SK-N-SH treated with all-trans-retinoic acid at 6 μM for 48 hours (cell line): ENCODE measurements at regions not wholly inside any gene's neighbourhood (a gene's known extent, or its start where the extent isn't known, plus 50 kb on each side); places are given as distances from the start of the nearest gene placed in this dataset.

Experiments
- ATAC-seq: fragments of 200-7000 bp; cut with Tn5 transposase; 3 replicates; pipeline ENCODE4 v1.9.1; 2020; ENCODE audit warnings: mild to moderate bottlenecking, moderate library complexity
- ARNTL ChIP-seq: fragments of 450-650 bp; formaldehyde crosslinking; IDR thresholded peaks from 2 replicates; pipeline ENCODE4 v1.5.0; 2020; ENCODE audit warnings: low read depth, mild to moderate bottlenecking, moderate library complexity, borderline replicate concordance
- BACH2 ChIP-seq: fragments of 250-450 bp; sonication (Bioruptor Pico); IDR thresholded peaks from 2 replicates; pipeline ENCODE4 v1.9.0; 2021; ENCODE audit warnings: mild to moderate bottlenecking, borderline replicate concordance
- CSDC2 ChIP-seq: fragments of 250-450 bp; sonication (Bioruptor Pico); IDR thresholded peaks from 2 replicates; pipeline ENCODE4 v1.5.0; 2020; ENCODE audit warnings: mild to moderate bottlenecking, moderate library complexity
- ESRRG ChIP-seq: fragments of 250-450 bp; sonication (Bioruptor Pico); IDR thresholded peaks from 2 replicates; pipeline ENCODE4 v1.6.1; 2021; ENCODE audit warnings: mild to moderate bottlenecking
- GLIS3 ChIP-seq: fragments of 250-450 bp; sonication (Bioruptor Pico); IDR thresholded peaks from 2 replicates; pipeline ENCODE4 v1.5.0; 2020; ENCODE audit warnings: mild to moderate bottlenecking, moderate library complexity
- ISL1 ChIP-seq: fragments of 250-450 bp; sonication (Bioruptor Pico); IDR thresholded peaks from 2 replicates; pipeline ENCODE4 v2.1.2; 2022; ENCODE audit warnings: mild to moderate bottlenecking, moderate library complexity
- OSR1 ChIP-seq: fragments of 250-450 bp; sonication (Bioruptor Pico); IDR thresholded peaks from 2 replicates; pipeline ENCODE4 v1.8.0; 2022; ENCODE audit warnings: moderate library complexity, mild to moderate bottlenecking, inconsistent platforms
- PPARA ChIP-seq: fragments of 250-450 bp; sonication (Bioruptor Pico); IDR thresholded peaks from 2 replicates; pipeline ENCODE4 v1.5.0; 2020; ENCODE audit warnings: mild to moderate bottlenecking, borderline replicate concordance
- RARB ChIP-seq: fragments of 250-450 bp; sonication (Bioruptor Pico); IDR thresholded peaks from 2 replicates; pipeline ENCODE4 v1.8.0; 2021; ENCODE audit warnings: mild to moderate bottlenecking, moderate library complexity
- SNAI2 ChIP-seq: fragments of 250-450 bp; sonication (Bioruptor Pico); IDR thresholded peaks from 2 replicates; pipeline ENCODE4 v1.5.0; 2020; ENCODE audit warnings: mild to moderate bottlenecking, moderate library complexity
- TCF4 ChIP-seq: fragments of 250-450 bp; sonication (Bioruptor Pico); IDR thresholded peaks from 2 replicates; pipeline ENCODE4 v1.8.0; 2021; ENCODE audit warnings: mild to moderate bottlenecking, moderate library complexity, borderline replicate concordance
- TOX ChIP-seq: fragments of 250-450 bp; sonication (Bioruptor Pico); IDR thresholded peaks from 2 replicates; pipeline ENCODE4 v1.8.0; 2021; ENCODE audit warnings: mild to moderate bottlenecking, moderate library complexity, borderline replicate concordance
- ZC3H10 ChIP-seq: fragments of 250-450 bp; sonication (Bioruptor Pico); IDR thresholded peaks from 2 replicates; pipeline ENCODE4 v1.5.1; 2021; ENCODE audit warnings: mild to moderate bottlenecking, moderate library complexity
- ZFP3 ChIP-seq: fragments of 250-450 bp; sonication (Bioruptor Pico); IDR thresholded peaks from 2 replicates; pipeline ENCODE4 v1.5.0; 2020; ENCODE audit warnings: mild to moderate bottlenecking, moderate library complexity
- ZFP30 ChIP-seq: fragments of 450-650 bp; formaldehyde crosslinking; IDR thresholded peaks from 2 replicates; pipeline ENCODE4 v1.5.0; 2022; ENCODE audit warnings: mild to moderate bottlenecking, moderate library complexity
- ZNF565 ChIP-seq: fragments of 450-650 bp; formaldehyde crosslinking; conservative IDR thresholded peaks from 2 replicates; pipeline ENCODE4 v1.5.0; 2020; ENCODE audit warnings: low read depth, mild to moderate bottlenecking, moderate library complexity
- ZNF70 ChIP-seq: fragments of 450-650 bp; formaldehyde crosslinking; IDR thresholded peaks from 2 replicates; pipeline ENCODE4 v1.5.0; 2020; ENCODE audit warnings: mild to moderate bottlenecking, moderate library complexity
- ZNF8 ChIP-seq: fragments of 450-650 bp; formaldehyde crosslinking; IDR thresholded peaks from 2 replicates; pipeline ENCODE4 v1.5.0; 2020; ENCODE audit warnings: mild to moderate bottlenecking, moderate library complexity
- TF ChIP-seq, protein P1 (sequence below): fragments of 250-450 bp; sonication (Bioruptor Pico); IDR thresholded peaks from 2 replicates; pipeline ENCODE4 v1.8.0; 2020; ENCODE audit warnings: mild to moderate bottlenecking, moderate library complexity, borderline replicate concordance
- TF ChIP-seq, protein P2 (sequence below): fragments of 250-450 bp; sonication (Bioruptor Pico); IDR thresholded peaks from 2 replicates; pipeline ENCODE4 v1.5.0; 2020; ENCODE audit warnings: mild to moderate bottlenecking, moderate library complexity
- TF ChIP-seq, protein P3 (sequence below): fragments of 250-450 bp; sonication (Bioruptor Pico); IDR thresholded peaks from 2 replicates; pipeline ENCODE4 v1.5.1; 2020; ENCODE audit warnings: low read depth, mild to moderate bottlenecking, moderate library complexity
- TF ChIP-seq, protein P4 (sequence below): fragments of 250-450 bp; sonication (Bioruptor Pico); IDR thresholded peaks from 2 replicates; pipeline ENCODE4 v1.8.0; 2021; ENCODE audit warnings: low read depth, mild to moderate bottlenecking, moderate library complexity, borderline replicate concordance

DNA sequence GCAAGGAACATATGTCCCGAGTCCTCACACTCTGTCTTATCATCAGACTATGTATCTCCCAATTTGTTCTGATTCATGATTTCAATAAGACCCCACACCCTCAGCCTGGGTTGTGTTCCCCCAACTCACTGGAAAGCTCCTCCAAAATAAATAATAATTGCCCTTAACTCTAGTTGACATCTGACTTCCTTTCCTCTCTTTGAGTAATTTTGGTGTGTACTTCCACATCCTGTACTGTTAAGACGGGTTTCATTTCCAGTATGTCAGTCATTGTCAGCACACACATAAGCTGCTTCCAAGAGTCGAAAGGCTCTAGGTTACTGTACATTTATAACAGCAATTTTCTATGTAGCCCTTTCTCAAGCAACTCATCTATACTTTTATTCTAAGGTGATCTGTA lies 52.2 kb upstream of the C1QTNF7 start:
- ATAC-seq = no peak
- TF ChIP-seq PPARA (CRISPR knock-in tag) = no peak
- TF ChIP-seq, protein P1, sequence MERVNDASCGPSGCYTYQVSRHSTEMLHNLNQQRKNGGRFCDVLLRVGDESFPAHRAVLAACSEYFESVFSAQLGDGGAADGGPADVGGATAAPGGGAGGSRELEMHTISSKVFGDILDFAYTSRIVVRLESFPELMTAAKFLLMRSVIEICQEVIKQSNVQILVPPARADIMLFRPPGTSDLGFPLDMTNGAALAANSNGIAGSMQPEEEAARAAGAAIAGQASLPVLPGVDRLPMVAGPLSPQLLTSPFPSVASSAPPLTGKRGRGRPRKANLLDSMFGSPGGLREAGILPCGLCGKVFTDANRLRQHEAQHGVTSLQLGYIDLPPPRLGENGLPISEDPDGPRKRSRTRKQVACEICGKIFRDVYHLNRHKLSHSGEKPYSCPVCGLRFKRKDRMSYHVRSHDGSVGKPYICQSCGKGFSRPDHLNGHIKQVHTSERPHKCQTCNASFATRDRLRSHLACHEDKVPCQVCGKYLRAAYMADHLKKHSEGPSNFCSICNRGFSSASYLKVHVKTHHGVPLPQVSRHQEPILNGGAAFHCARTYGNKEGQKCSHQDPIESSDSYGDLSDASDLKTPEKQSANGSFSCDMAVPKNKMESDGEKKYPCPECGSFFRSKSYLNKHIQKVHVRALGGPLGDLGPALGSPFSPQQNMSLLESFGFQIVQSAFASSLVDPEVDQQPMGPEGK (CRISPR knock-in tag) = no peak
- no peak for TF ChIP-seq ARNTL
- TF ChIP-seq TCF4 (CRISPR knock-in tag) = no peak
- no peak for TF ChIP-seq BACH2
- TF ChIP-seq, protein P2, sequence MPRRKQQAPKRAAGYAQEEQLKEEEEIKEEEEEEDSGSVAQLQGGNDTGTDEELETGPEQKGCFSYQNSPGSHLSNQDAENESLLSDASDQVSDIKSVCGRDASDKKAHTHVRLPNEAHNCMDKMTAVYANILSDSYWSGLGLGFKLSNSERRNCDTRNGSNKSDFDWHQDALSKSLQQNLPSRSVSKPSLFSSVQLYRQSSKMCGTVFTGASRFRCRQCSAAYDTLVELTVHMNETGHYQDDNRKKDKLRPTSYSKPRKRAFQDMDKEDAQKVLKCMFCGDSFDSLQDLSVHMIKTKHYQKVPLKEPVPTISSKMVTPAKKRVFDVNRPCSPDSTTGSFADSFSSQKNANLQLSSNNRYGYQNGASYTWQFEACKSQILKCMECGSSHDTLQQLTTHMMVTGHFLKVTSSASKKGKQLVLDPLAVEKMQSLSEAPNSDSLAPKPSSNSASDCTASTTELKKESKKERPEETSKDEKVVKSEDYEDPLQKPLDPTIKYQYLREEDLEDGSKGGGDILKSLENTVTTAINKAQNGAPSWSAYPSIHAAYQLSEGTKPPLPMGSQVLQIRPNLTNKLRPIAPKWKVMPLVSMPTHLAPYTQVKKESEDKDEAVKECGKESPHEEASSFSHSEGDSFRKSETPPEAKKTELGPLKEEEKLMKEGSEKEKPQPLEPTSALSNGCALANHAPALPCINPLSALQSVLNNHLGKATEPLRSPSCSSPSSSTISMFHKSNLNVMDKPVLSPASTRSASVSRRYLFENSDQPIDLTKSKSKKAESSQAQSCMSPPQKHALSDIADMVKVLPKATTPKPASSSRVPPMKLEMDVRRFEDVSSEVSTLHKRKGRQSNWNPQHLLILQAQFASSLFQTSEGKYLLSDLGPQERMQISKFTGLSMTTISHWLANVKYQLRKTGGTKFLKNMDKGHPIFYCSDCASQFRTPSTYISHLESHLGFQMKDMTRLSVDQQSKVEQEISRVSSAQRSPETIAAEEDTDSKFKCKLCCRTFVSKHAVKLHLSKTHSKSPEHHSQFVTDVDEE (CRISPR knock-in tag) = no peak
- no peak for TF ChIP-seq ZC3H10 (CRISPR knock-in tag)
- no peak for TF ChIP-seq ZFP3 (CRISPR knock-in tag)
- TF ChIP-seq, protein P3, sequence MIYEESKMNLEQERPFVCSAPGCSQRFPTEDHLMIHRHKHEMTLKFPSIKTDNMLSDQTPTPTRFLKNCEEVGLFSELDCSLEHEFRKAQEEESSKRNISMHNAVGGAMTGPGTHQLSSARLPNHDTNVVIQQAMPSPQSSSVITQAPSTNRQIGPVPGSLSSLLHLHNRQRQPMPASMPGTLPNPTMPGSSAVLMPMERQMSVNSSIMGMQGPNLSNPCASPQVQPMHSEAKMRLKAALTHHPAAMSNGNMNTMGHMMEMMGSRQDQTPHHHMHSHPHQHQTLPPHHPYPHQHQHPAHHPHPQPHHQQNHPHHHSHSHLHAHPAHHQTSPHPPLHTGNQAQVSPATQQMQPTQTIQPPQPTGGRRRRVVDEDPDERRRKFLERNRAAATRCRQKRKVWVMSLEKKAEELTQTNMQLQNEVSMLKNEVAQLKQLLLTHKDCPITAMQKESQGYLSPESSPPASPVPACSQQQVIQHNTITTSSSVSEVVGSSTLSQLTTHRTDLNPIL = no peak
- TF ChIP-seq ESRRG = no peak
- no peak for TF ChIP-seq GLIS3 (CRISPR knock-in tag)
- TF ChIP-seq ISL1 = no peak
- no peak for TF ChIP-seq ZNF565 (CRISPR knock-in tag)
- TF ChIP-seq ZNF8 (CRISPR knock-in tag) = no peak
- TF ChIP-seq OSR1 = no peak
- TF ChIP-seq CSDC2 = no peak
- no peak for TF ChIP-seq ZNF70
- TF ChIP-seq, protein P4, sequence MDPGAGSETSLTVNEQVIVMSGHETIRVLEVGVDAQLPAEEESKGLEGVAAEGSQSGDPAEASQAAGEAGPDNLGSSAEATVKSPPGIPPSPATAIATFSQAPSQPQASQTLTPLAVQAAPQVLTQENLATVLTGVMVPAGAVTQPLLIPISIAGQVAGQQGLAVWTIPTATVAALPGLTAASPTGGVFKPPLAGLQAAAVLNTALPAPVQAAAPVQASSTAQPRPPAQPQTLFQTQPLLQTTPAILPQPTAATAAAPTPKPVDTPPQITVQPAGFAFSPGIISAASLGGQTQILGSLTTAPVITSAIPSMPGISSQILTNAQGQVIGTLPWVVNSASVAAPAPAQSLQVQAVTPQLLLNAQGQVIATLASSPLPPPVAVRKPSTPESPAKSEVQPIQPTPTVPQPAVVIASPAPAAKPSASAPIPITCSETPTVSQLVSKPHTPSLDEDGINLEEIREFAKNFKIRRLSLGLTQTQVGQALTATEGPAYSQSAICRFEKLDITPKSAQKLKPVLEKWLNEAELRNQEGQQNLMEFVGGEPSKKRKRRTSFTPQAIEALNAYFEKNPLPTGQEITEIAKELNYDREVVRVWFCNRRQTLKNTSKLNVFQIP (CRISPR knock-in tag) = no peak
- TF ChIP-seq RARB (CRISPR knock-in tag) = no peak
- no peak for TF ChIP-seq ZFP30

DNA sequence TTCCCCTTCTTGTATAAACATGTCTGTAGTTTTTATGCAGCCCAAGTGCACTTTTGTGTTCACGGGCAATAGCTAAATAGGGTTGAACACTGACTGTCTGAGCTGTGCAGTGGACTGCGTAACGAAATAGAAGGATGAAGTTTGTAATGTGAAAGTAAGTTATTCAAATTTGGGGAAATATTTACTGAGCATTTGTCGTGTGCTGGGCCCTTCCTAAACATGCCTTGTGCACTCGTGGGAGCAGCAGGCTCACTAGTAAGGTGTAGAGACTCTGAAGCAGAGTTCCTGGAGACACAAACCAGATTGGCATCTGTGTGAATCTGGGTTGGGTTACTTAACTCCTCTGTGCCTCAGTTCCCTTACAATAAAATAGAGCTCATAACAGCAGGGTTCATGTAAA lies 51.7 kb upstream of the C1QTNF7 start:
- TF ChIP-seq RARB (CRISPR knock-in tag) = no peak
- TF ChIP-seq, protein P2 (CRISPR knock-in tag) = no peak
- TF ChIP-seq, protein P1 (CRISPR knock-in tag) = no peak
- no peak for TF ChIP-seq TCF4 (CRISPR knock-in tag)
- no peak for TF ChIP-seq ZC3H10 (CRISPR knock-in tag)
- no peak for TF ChIP-seq SNAI2 (CRISPR knock-in tag)
- no peak for TF ChIP-seq ESRRG
- no peak for TF ChIP-seq ZNF8 (CRISPR knock-in tag)
- TF ChIP-seq, protein P4 (CRISPR knock-in tag) = no peak
- TF ChIP-seq ZNF565 (CRISPR knock-in tag) = no peak
- TF ChIP-seq ZFP3 (CRISPR knock-in tag) = no peak
- TF ChIP-seq ISL1 = no peak
- no peak for TF ChIP-seq ARNTL
- no peak for TF ChIP-seq CSDC2
- TF ChIP-seq ZFP30 = no peak
- no peak for TF ChIP-seq TOX (CRISPR knock-in tag)
- no peak for TF ChIP-seq BACH2
- TF ChIP-seq, protein P3 = no peak
- ATAC-seq = peak; percentile 32; the same call in 1 of the 3 replicates
